GM18909 (cell line): ENCODE measurements at regions not wholly inside any gene's neighbourhood (a gene's known extent, or its start where the extent isn't known, plus 50 kb on each side); places are given as distances from the start of the nearest gene placed in this dataset.

Experiments
- ATAC-seq: cut with Tn5 transposase; IDR thresholded peaks from one replicate; pipeline ENCODE4 v1.9.1; 2021; ENCODE audit warnings: mild to moderate bottlenecking; ENCODE audit not compliant: unreplicated experiment, poor library complexity

DNA sequence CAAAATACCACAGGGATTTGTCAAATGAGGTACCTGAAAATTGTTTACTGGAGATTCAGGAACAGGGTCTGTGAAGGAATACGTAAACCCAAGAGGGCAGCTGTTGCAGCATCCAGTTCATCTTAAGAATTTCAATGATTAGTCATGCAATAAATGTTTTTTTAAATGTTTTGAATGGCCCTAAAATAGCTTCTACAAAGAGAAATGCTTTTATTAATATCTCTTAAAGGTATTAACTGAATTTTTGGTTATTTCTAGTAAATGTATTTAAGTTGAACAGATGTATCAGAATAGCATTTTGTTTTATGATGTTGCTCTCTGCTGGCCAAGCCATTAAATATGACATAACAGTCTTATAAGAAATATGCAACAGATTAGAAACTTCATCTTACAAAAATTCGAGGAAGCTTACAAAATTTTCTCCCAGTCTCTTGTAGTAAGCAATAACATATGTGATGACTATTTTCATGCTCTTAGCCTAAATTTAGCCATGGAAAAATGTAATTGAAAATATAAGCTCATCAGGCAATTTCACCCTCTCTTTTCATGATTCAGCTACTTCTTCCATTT lies 863.9 kb downstream of the SUCLG1 start:
- ATAC-seq, result no peak

DNA sequence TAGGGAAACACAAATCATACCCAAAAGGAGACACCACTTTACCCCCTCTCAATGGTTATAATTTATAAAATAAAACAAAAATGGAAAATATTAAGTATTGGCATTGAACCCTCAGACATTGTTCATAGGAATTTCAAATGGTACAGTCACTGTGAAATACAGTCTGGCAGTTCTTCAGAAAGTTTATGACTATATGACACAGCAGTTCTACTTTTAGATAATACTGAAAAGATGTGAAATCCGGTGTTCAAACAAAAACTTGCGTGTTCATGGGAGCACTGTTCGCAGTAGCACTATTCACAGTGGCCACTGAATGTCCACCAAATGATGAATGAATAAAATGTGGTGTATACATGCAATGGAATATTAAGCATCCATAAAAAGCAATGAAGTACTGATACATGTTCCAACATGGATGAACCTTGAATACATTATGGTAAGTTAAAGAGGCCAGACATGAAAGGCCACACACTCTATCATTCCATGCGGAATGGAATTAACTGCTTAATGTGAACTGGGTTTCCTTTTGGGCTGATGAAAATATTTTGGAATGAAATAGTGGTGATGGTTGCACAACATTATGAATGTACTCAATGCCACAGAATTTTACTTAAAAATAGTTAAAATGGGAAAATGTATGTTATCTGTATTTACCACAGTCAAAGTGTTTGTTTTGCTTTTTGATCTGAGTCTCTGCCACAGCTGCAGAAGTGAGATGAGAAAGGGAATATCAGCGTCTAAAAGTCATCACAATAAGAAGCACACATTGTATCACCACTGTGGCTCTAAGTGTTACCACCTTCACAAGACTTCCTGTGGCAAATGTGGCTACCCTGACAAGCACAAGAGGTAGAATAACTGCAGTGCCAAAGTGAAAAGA lies 864.6 kb downstream of the SUCLG1 start:
- ATAC-seq, result no peak

DNA sequence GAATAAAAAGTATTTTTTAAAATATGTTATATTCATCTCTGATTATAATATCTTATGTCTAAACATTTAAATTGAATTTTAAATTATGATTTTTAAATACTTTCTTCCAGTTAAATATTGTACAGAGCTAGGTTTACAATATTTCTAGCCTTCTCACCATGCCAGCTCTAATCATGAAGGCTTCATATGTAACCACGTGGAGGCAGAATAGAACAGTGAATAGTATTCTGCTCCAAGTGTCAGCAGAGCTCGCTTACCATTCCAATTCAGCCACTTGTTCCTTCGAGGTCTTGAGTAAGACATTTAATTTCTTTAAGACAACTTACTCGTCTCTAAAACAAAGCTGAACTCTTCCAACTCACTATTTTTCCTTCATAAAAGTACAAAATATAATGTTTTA lies 871.8 kb downstream of the SUCLG1 start:
- no peak for ATAC-seq

DNA sequence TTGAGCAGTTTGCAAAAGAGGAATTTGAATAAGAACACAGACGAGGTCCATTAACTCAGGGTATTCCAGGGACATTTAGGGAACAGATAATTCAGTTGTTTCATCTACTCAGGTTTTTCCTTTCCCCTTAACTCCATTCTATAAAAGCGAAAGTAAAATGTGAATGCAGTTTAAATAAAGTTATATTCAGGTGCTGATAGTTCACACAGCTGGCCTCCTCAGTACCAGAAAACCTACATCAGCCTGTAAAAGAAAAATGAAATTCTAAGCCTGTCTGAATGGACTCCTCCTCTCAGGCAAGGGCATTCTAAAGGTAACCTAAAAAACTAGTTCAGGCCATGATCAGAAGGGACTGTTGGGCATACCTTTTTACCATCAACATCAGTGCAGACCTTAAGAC lies 873.8 kb downstream of the SUCLG1 start:
- no peak for ATAC-seq

DNA sequence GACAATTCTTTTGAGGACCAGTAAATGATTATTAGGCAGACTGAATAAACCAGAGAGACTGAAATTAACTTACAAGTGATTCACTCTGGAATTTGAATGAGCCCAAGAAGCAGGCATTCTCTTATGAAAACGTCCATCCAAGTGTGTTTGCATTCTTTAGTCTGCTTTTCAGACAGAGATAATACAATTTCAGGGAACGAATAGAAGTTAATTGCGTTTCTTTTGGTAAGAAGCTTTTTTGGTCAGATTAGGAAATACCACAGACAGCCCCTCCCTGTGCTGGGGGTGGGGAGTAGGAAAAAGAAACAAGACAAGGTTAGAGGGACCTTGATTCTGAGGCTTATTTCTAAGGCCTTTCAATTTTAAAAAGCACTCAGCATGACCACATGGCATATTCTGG lies 874.4 kb downstream of the SUCLG1 start:
- ATAC-seq, result no peak

DNA sequence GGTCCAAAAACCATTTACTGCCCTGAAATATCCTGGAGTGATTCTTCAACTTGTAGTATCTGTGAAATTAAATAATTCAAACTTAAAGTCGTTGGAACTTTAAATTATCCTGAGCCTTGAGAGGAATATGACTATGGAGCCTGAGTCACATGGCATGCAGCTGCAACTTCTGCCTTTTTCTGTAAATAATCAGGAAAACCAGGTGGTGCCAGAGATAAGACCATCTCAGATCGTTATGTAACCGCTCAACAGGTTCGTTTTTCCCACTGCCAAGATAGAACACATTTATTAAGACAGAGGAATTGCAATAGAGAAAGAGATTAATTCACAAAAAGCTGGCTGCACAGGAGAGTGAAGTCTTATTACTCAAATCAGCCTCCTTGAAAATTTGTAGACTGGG lies 876.5 kb downstream of the SUCLG1 start:
- ATAC-seq, result no peak

DNA sequence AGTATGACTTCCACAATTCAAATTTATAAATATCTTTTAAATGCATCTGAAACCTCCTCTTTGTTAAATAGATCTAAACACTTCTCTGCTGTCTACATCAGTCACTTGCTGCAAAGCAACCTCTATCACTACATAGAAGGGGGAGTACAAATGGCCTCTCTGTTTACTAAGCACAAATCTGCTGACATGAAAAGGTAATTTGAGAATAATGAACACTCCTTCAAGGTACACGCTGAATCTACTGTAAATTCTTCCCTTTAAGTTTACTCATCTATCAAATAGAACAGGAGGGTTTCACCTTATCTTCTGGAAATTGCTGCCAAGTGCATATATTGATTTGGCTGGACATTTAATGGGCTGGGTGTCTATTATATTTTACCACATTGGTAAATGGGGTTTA lies 879.6 kb downstream of the SUCLG1 start:
- ATAC-seq, result no peak

DNA sequence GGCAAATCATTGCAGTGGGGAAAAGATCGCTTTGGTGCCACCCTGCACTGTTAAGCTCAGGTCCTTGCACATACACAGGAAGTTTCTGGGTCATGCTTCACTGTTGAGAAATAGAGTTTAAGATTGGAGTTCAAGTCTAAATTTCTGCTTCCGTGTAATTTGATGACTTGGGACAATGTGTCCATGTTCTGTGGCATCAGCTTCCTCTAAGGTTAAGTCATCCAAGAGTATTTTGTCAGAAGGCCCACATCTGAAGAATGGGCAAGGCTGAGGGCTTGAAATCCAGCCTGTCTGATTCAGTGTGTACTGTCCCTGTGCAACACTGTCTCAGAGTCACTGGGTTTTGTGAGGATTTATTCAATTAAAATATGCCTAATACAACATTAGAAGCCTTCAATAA lies 880.7 kb downstream of the SUCLG1 start:
- no peak for ATAC-seq

DNA sequence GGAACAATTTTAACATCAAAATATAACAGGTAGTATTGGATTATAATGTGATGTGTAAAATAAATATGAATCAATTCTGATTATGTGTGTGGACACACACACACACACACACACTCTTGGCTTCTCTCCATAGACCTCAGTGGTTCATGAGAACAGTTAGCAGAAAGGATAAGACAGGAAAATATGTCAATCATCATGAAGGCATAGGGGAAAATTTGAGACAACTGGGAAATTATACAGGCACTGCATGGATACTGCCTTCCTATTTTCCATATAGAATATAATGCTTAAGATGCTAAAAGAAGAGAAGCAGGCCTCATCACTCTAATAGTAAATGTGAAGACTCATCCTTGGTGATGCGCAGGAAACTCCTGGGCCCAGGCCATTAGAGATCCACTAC lies 884.5 kb downstream of the SUCLG1 start:
- no peak for ATAC-seq

DNA sequence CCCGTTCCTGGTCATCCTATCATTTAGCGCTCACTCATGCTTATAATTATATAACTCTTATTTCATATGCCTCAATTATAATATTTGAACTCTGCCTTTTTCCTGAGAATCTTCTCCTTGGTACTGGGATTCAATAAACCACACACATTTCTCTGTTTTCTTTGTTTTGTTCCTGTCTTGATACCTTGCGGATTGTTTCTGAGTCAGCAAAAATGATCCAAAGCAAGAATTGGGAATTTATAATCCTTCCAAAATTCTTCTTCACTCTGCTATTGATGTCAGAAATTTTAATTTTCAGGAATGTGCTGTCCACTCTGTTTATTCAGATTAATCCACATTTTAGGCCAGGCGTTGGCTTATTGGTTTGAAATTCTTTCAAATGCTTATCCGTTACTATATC lies 886.0 kb downstream of the SUCLG1 start:
- no peak for ATAC-seq

DNA sequence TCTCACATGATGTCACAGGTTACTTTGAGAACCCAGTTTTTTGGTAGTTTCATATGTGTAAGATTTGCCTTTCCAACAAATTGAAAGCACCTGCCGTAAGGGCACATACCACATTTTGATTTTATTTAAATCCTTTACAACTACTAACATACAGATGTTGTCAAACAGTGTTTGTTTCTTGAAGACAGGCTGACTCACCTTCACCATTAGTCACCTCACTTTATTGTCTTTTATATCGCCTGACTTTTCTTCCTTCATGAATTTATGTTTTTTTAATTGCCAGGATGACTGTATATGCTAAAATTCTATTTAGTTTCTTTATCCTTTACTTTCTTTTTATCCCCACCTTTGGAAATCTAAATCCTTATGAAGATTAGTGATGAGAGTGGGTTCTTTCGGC lies 886.7 kb downstream of the SUCLG1 start:
- no peak for ATAC-seq

DNA sequence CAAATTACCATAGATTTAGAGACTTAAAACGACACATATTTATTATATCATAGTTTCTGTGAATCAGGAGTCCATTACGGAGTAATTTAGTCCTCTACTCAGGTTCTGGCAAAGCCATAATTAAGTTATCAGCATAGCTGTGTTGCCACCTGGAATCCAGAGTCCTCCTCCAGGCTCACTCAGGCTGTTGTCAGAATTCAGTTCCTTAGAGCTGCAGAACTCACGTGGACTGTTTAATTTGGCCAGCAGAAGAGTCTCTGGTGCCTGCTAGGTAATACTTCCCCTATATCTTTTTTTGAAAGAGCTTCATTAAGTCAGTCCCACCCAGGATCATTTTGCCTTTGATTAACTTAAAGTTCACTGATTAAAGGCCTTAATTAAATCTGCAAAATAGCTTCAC lies 891.5 kb downstream of the SUCLG1 start:
- ATAC-seq, result no peak

DNA sequence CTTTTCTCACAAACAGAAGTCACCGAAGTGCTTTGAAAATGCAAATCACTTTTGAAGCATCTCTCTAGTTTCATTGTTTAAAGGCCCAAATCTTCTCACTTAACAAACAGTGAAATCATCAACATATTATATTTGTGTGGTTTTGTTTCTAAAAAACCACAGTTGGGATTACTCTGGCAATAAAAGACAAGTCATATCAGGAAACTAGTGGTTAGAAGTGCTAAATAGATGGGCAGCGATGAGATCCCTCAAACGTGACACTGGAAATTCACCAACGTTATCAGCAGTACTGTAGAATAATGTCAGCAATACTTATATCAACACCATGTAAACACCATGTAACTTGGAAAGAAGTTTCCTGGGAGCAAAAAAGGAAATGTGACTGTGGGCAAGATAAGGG lies 893.5 kb downstream of the SUCLG1 start:
- ATAC-seq, result no peak

DNA sequence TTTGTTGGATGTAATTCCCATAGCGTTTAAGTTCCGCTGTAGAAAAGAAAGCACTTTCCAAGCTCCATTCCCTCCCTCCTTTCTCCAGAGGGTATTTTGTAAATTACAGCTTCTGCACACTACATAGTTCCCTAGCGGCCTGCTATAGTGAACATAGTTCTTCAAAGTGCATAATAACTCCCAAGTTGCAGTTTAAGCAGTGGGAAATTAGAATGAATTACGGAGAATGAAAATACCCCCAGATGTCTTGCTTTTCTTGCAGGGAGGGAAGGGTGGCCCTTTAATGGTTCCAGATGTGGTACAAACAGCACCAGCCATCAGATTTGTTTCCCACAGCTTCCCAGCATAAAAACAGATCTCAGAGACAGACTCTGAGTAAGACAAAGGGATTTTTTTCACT lies 893.9 kb downstream of the SUCLG1 start:
- ATAC-seq, result no peak

DNA sequence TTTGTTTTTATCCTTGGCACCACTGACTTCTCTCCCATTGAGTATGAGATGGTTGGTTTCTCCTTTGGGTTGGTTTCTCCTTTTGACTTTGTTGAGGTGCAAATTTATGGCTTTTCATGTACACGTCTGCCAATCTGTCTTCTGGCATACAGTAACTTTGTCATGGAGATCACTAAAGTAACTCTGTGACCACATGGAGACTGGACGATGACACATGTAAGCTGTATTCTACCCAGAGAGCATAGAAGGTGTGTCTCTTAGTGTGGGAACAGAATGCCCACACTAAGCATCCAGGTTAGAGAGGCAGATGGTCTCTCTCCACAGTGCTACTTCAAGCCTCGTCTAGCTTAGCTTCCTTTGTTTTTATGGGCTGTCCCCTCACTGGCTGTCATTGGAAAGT lies 897.5 kb downstream of the SUCLG1 start:
- ATAC-seq, result no peak

DNA sequence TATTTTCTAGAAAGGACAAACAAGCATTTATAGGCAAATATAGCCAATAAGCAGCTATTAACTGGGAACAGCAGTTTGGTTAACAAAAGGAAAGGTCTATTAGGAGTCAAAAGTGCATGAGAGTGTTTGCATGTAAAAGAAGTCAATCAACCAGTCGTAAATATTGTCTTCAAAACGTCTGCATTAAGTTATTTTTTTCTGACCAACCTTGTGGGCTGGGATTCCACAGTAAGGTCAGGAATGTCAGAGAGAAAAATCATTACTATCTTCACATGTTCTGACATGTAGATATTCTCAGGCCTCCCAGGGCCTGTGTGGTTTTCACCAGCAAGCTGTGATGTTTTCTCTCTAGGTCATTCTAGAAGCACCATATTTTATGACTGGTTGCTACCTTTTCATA lies 922.5 kb downstream of the SUCLG1 start:
- no peak for ATAC-seq

DNA sequence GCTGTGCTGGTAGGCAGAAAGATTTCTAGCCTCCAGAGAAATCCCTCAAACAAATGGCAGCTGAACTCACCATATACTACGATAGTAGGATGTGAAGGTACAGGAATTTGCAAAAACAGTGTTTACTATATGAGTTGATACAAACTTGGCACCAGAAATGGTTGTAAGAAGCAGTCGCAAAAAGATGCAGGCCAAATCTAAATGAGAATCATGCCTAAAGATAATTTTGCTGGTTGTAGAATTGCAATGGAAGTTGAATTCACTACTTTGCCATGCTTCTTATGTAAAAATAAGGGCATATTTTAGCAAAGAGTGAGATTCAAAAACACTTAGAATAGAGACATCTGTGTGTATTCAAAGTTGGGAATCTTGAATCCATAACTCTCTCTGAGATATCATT lies 924.7 kb downstream of the SUCLG1 start:
- ATAC-seq, result no peak

DNA sequence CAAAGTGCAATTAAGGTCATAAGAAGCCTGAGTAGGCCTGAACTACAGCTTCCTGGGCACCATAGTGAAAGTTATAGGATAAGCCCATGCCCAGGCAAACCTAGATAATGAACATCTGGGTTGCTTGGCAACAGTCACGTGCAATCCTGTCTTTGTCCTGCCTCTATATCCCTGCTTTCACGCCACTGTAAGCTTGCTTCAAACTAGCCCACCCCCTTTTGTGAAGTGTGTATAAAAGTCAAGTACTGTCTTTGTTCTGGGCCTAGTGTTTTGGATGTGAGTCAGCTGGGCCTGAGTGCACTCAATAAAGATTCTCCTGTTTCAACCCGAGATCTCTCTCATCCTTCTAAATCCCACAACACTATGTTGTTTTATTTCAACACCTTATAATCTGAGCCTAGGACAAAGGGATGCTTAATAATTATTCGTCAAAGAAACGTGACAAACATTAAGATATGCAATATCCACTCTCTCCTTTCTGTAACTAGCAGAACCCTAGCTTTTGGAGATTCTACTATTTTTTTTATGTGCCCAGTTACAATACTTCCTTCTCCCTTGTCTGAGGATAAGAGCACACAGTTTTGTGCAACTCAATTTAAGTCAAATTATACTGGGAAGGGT lies 927.8 kb downstream of the SUCLG1 start:
- no peak for ATAC-seq

DNA sequence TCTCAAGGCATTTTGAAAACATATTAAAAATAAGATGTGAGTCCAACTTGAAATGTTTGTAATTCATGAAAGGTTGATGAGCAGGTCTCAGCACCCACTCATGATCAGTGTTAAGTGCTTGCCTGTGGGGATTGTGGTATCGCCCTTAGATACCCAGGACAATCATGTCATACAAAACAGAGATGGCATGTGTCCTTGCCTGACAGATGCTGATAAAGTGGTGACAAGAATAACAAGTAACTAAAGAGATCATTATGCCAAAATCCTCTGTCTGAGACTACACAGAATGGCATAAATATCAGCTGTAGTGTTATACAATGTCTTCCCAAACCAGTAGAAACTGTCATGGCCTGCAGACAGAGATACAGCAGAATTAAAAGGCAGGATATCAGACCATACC lies 930.3 kb downstream of the SUCLG1 start:
- no peak for ATAC-seq

DNA sequence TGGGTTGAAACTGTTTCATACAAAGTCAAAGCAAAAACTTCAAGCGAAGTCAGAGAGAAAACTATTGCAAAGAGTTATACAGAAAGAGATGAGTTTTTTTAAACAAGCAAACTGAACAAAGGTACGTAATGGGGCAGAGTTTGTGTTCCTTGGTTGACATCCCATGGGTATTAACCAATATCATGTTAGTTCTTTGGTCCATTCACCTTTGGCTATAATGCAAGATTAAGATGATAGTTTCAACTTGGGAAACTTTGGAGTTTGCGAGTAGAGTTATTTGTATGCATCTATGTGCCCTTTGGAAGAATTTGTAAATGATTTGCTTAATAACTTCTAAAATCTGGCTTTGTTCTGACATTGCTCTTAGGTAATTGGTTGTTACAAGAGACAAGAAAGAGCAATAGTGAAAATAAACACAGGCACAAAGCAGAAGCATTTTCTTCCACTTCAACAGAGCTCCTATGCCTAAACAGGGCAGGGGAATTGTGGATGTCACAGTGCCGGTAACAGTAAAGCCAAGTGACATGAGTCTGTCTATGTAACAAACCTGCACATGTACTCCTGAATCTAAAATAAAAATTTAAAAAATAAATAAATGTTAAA lies 936.1 kb downstream of the SUCLG1 start:
- ATAC-seq, result no peak

DNA sequence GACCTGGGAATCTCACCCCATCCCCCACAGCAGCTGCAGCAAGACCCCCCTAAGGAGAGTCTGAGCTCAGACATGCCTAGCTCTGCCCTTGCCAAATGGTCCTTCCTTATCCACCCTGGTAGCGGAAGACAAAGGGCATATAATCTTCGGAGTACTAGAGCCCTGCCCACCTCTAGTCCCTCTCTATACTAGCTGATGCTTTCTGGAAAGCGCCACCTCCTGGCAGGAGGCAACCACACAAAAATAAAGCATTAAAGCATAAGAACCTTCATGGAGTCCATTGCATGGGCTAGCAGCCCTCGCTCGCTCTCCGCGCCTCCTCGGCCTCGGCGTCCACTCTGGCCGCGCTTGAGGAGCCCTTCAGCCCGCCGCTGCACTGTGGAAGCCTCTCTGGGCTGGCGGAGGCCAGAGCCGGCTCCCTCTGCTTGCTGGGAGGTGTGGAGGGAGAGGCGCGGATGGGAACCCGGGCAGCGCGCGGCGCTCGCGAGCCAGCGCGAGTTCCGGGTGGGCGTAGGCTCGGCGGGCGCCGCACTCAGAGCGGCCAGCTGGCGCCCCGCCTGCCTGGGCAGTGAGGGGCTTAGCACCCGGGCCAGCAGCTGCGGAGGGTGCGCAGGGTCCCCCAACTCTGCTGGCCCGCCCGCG lies 941.2 kb downstream of the SUCLG1 start:
- ATAC-seq, result no peak
